ENCODE measurements at regions not wholly inside any gene's neighbourhood (a gene's known extent, or its start where the extent isn't known, plus 50 kb on each side); places are given as distances from the start of the nearest gene placed in this dataset.

DNA sequence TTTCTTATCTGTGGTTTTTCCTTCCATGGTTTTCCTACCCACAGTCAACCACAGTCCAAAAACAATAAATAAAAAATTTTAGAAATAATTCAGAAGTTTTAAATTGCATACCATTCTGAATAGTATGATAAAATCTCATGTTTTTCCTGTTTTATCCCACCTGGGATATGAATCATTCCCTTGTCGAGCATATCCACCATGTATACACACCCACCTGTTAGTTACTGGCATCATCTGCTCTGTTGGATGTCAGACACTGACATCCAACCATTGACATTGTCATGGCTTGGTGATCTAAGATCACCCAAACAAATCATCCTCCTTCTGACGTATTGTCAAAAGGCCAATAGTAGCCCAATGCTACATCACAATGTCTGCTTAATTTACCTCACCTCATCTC is 749.8 kb downstream of the TNS3 start:
- 92% methylated on average over 2 of the region's 2 CpGs; no CpG with 5 or more reads in 1 of the 2 experiments for WGBS, 2 experiments (ENCODE audit: extremely low coverage in 1 of 2, insufficient coverage in 1 of 2, insufficient read length in 1 of 2, insufficient replicate concordance in 2 of 2, low coverage in 1 of 2, low lambda C conversion rate in 2 of 2, missing lambda C conversion rate in 1 of 2)
- H4K91ac ChIP-seq (replicated peaks; ENCODE audit: insufficient read length, low read length), result no peak overlapping the region
- H3K4ac ChIP-seq (replicated peaks; ENCODE audit: insufficient read length, low read depth, low read length), result no peak overlapping the region
- H4K20me1 ChIP-seq (replicated peaks in 1 of 2; ENCODE audit: control insufficient read depth in 1 of 2, insufficient read depth in 2 of 2, low read length in 2 of 2), result no peaks in the 10 kb centered on the region
- no peak overlapping the region for H2AFZ ChIP-seq (ENCODE audit: low read length)
- no peak for FAIRE-seq
- H3K4me3 ChIP-seq (ENCODE audit: extremely low read depth in 1 of 4, insufficient read depth in 2 of 4, low read depth in 3 of 4, low read length in 4 of 4), result no peak overlapping the region
- H3K4me2 ChIP-seq (ENCODE audit: insufficient read depth in 1 of 2, low read depth in 2 of 2, low read length in 2 of 2), result no peak overlapping the region
- no peak overlapping the region for H3K14ac ChIP-seq (ENCODE audit: insufficient read length)
- H2BK12ac ChIP-seq (ENCODE audit: low read depth, low read length), result no peak overlapping the region
- H3K56ac ChIP-seq (replicated peaks; ENCODE audit: insufficient read length, low read depth, low read length), result no peak overlapping the region
- no peak overlapping the region for H2AK5ac ChIP-seq (ENCODE audit: low read depth, low read length)
- no peaks in the 10 kb centered on the region for H3K79me1 ChIP-seq (ENCODE audit: low read depth, low read length)
- H3K23me2 ChIP-seq (ENCODE audit: low read depth, low read length), result no peaks in the 10 kb centered on the region
- no peak overlapping the region for H4K8ac ChIP-seq (ENCODE audit: extremely low read depth, insufficient read depth, low read length)
- no peak overlapping the region for H4K5ac ChIP-seq (ENCODE audit: insufficient read length, low read depth, low read length)
- H2BK15ac ChIP-seq (ENCODE audit: low read length), result no peak overlapping the region
- no peak overlapping the region for H3K23ac ChIP-seq (ENCODE audit: insufficient read length)
- H3K9me3 ChIP-seq (ENCODE audit: insufficient read depth in 2 of 2, low read depth in 1 of 2, low read length in 1 of 2), result no peaks in the 10 kb centered on the region; a peak in 1 of 4 replicates
- no peaks in the 10 kb centered on the region for H3K36me3 ChIP-seq (ENCODE audit: control insufficient read depth in 2 of 4, insufficient read depth in 4 of 4, low read length in 3 of 4)
- no peak overlapping the region for H2BK5ac ChIP-seq (ENCODE audit: low read depth, low read length)
- H2BK120ac ChIP-seq (replicated peaks; ENCODE audit: low read depth, low read length), result no peak overlapping the region
- CTCF ChIA-PET (ENCODE audit: partially characterized antibody), result no interaction called here
- H3K18ac ChIP-seq (ENCODE audit: extremely low read depth, low read length), result no peak overlapping the region
- H3K4me1 ChIP-seq (replicated peaks in 1 of 4; ENCODE audit: control insufficient read depth in 3 of 4, insufficient read depth in 4 of 4, low read length in 3 of 4), result no peaks in the 10 kb centered on the region
- H3K9ac ChIP-seq (replicated peaks in 1 of 4; ENCODE audit: extremely low read depth in 1 of 4, low read depth in 3 of 4, low read length in 3 of 4), result no peak overlapping the region
- TF ChIP-seq TEAD4 (IDR thresholded peaks at IDR 0.05; ENCODE audit: low read depth, low read length) (no peak), CHD1 (IDR thresholded peaks at IDR 0.05; ENCODE audit: low read depth, low read length) (no peak), SP4 (IDR thresholded peaks at IDR 0.05; ENCODE audit: low read length) (no peak), EP300 (IDR thresholded peaks at IDR 0.05; ENCODE audit: borderline replicate concordance in 1 of 2, low read depth in 2 of 2, low read length in 2 of 2) (no peak), RFX5 (IDR thresholded peaks at IDR 0.05; ENCODE audit: borderline replicate concordance, low read depth, low read length) (no peak), SIX5 (IDR thresholded peaks at IDR 0.05; ENCODE audit: low read depth, low read length) (no peak), SP1 (IDR thresholded peaks at IDR 0.05; ENCODE audit: low read depth, low read length) (no peak), SRF (IDR thresholded peaks at IDR 0.05; ENCODE audit: low read depth, low read length) (no peak), POLR2AphosphoS5 (IDR thresholded peaks at IDR 0.05; ENCODE audit: low read depth, low read length) (no peak), SAP30 (IDR thresholded peaks at IDR 0.05; ENCODE audit: insufficient read depth, insufficient replicate concordance, low read length) (no peak)
- TF ChIP-seq, protein P1, sequence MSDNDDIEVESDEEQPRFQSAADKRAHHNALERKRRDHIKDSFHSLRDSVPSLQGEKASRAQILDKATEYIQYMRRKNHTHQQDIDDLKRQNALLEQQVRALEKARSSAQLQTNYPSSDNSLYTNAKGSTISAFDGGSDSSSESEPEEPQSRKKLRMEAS (IDR thresholded peaks at IDR 0.05), result no peak
- TF ChIP-seq, protein P2, sequence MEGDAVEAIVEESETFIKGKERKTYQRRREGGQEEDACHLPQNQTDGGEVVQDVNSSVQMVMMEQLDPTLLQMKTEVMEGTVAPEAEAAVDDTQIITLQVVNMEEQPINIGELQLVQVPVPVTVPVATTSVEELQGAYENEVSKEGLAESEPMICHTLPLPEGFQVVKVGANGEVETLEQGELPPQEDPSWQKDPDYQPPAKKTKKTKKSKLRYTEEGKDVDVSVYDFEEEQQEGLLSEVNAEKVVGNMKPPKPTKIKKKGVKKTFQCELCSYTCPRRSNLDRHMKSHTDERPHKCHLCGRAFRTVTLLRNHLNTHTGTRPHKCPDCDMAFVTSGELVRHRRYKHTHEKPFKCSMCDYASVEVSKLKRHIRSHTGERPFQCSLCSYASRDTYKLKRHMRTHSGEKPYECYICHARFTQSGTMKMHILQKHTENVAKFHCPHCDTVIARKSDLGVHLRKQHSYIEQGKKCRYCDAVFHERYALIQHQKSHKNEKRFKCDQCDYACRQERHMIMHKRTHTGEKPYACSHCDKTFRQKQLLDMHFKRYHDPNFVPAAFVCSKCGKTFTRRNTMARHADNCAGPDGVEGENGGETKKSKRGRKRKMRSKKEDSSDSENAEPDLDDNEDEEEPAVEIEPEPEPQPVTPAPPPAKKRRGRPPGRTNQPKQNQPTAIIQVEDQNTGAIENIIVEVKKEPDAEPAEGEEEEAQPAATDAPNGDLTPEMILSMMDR (IDR thresholded peaks at IDR 0.05; ENCODE audit: control extremely low read depth in 1 of 3, insufficient read depth in 1 of 3, low read depth in 1 of 3, low read length in 3 of 3), result no peak
- POLR2A ChIA-PET (ENCODE audit: partially characterized antibody), result no interaction called here
- no peaks in the 10 kb centered on the region for H3K79me2 ChIP-seq (ENCODE audit: control insufficient read depth in 1 of 2, insufficient read depth in 2 of 2, low read length in 2 of 2)
- H3K27ac ChIP-seq (ENCODE audit: low read depth, low read length), result no peak overlapping the region
- no peak overlapping the region for H2BK20ac ChIP-seq (ENCODE audit: low read length)
- no peak for DNase-seq (ENCODE audit: low read depth in 1 of 2, low spot score in 2 of 2)
- no peaks in the 10 kb centered on the region for H3K27me3 ChIP-seq (replicated peaks in 1 of 4; ENCODE audit: control insufficient read depth in 3 of 4, extremely low read depth in 1 of 4, insufficient read depth in 3 of 4, low read length in 3 of 4)

All from H1 (cell line).